IMR-90 (cell line): ENCODE measurements at regions not wholly inside any gene's neighbourhood (a gene's known extent, or its start where the extent isn't known, plus 50 kb on each side); places are given as distances from the start of the nearest gene placed in this dataset.

Experiments used
- ATAC-seq: fragments of 200-7000 bp; cut with Tn5 transposase; 2 replicates; pipeline ENCODE4 v1.9.1; 2020; ENCODE audit warnings: low read depth, mild to moderate bottlenecking, moderate library complexity
- BruUV-seq: library from RNA; stranded (reverse); fragments of 400-500 nt; replicated peaks from 2 replicates; lab custom pipeline; 2021; lab: Mats Ljungman, UMichigan
- CTCF ChIA-PET: fragments of 300-600 bp; formaldehyde crosslinking; extraction: SDS; loops from one replicate; lab custom pipeline; 2021; ENCODE audit warnings: antibody characterized with exemption; lab: Yijun Ruan, JAX
- POLR2A ChIA-PET: fragments of 300-600 bp; sonication (Branson Sonifier 250); formaldehyde crosslinking; loops from one replicate; lab custom pipeline; 2022; ENCODE audit warnings: antibody characterized with exemption; ENCODE audit not compliant: unreplicated experiment; lab: Charles Lee
- DNase-seq: peaks from one replicate; pipeline ENCODE4 v3.0.0; 2013
- H2AFZ ChIP-seq: replicated peaks from 2 replicates; pipeline ENCODE3; 2013; ENCODE audit warnings: low read length, mild to moderate bottlenecking; ENCODE audit not compliant: poor library complexity
- H2AK5ac ChIP-seq: 2 replicates; pipeline ENCODE4 v1.6.1; 2013; ENCODE audit warnings: low read depth, low read length, inconsistent platforms
- H2AK9ac ChIP-seq: replicated peaks from 2 replicates; pipeline ENCODE3; 2013; ENCODE audit warnings: mild to moderate bottlenecking, low read depth, low read length, moderate library complexity; ENCODE audit not compliant: poor library complexity
- H2BK120ac ChIP-seq: 2 replicates; pipeline ENCODE4 v1.6.1; 2013; ENCODE audit warnings: low read depth, low read length, inconsistent platforms
- H2BK15ac ChIP-seq: 3 replicates; pipeline ENCODE4 v1.6.1; 2013; ENCODE audit warnings: low read depth, low read length, inconsistent platforms
- H2BK20ac ChIP-seq: 2 replicates; pipeline ENCODE4 v1.6.1; 2013; ENCODE audit warnings: low read depth, mild to moderate bottlenecking, inconsistent platforms, low read length, moderate library complexity
- H2BK5ac ChIP-seq: 2 replicates; pipeline ENCODE4 v1.6.1; 2013; ENCODE audit warnings: mild to moderate bottlenecking, low read depth, low read length, inconsistent platforms; ENCODE audit not compliant: poor library complexity, severe bottlenecking
- H3K14ac ChIP-seq: replicated peaks from 2 replicates; pipeline ENCODE4 v1.6.1; 2013; ENCODE audit warnings: low read depth, low read length, inconsistent platforms
- H3K18ac ChIP-seq: 2 replicates; pipeline ENCODE4 v1.6.1; 2013; ENCODE audit warnings: low read depth, low read length, control low read depth
- H3K23ac ChIP-seq: 2 replicates; pipeline ENCODE4 v1.6.1; 2013; ENCODE audit warnings: low read depth, low read length, inconsistent platforms
- H3K27ac ChIP-seq: 2 replicates; pipeline ENCODE4 v1.5.1; 2013; ENCODE audit warnings: mild to moderate bottlenecking, control low read depth, low read length; ENCODE audit not compliant: insufficient read depth
- H3K27me3 ChIP-seq: 2 replicates; pipeline ENCODE4 v1.6.1; 2013; ENCODE audit warnings: low read length; ENCODE audit not compliant: control insufficient read depth, insufficient read depth
- H3K36me3 ChIP-seq: 2 replicates; pipeline ENCODE4 v1.6.1; 2013; ENCODE audit warnings: low read length, mixed read lengths; ENCODE audit not compliant: control insufficient read depth, insufficient read depth
- H3K4ac ChIP-seq: 2 replicates; pipeline ENCODE4 v1.6.1; 2013; ENCODE audit warnings: low read depth, low read length, inconsistent platforms
- H3K4me1 ChIP-seq: 2 replicates; pipeline ENCODE4 v1.6.1; 2013; ENCODE audit warnings: low read length, mixed read lengths; ENCODE audit not compliant: control insufficient read depth, insufficient read depth
- H3K4me2 ChIP-seq: 2 replicates; pipeline ENCODE4 v1.6.1; 2013; ENCODE audit warnings: low read depth, mild to moderate bottlenecking, control low read depth, low read length, moderate library complexity
- H3K4me3 ChIP-seq: 2 replicates; pipeline ENCODE4 v1.5.1; 2013; ENCODE audit warnings: low read depth, mild to moderate bottlenecking, control low read depth, low read length, moderate library complexity; ENCODE audit not compliant: insufficient read depth
- H3K56ac ChIP-seq: 2 replicates; pipeline ENCODE4 v1.6.1; 2013; ENCODE audit warnings: low read length, inconsistent platforms; ENCODE audit not compliant: insufficient read depth; ENCODE audit errors: extremely low read depth
- H3K79me1 ChIP-seq, 2 experiments: 2 replicates each; pipeline ENCODE4 v1.6.1; 2013; ENCODE audit warnings: low read length in 2 of 2, inconsistent platforms in 1 of 2, low read depth in 1 of 2
- H3K9ac ChIP-seq: 2 replicates; pipeline ENCODE4 v1.6.1; 2013; ENCODE audit warnings: low read depth, low read length, control low read depth
- H3K9me1 ChIP-seq: 2 replicates; pipeline ENCODE4 v1.6.1; 2013; ENCODE audit warnings: low read length, inconsistent platforms; ENCODE audit not compliant: insufficient read depth
- H3K9me3 ChIP-seq: 2 replicates; pipeline ENCODE4 v1.6.1; 2013; ENCODE audit warnings: low read length; ENCODE audit not compliant: control insufficient read depth, insufficient read depth
- H4K20me1 ChIP-seq: 2 replicates; pipeline ENCODE4 v1.6.1; 2013; ENCODE audit warnings: low read length, inconsistent platforms; ENCODE audit not compliant: insufficient read depth
- H4K5ac ChIP-seq: 2 replicates; pipeline ENCODE4 v1.6.1; 2013; ENCODE audit warnings: mild to moderate bottlenecking, low read depth, low read length, control low read depth
- H4K8ac ChIP-seq, 2 experiments: 2 replicates each; pipeline ENCODE4 v1.6.1; 2013; ENCODE audit warnings: low read depth in 2 of 2, low read length in 2 of 2, control low read depth in 1 of 2, inconsistent platforms in 1 of 2
- H4K91ac ChIP-seq: 2 replicates; pipeline ENCODE4 v1.6.1; 2013; ENCODE audit warnings: low read depth, low read length, inconsistent platforms; ENCODE audit not compliant: insufficient read depth
- BHLHE40 ChIP-seq: fragments of 150-350 bp; IDR thresholded peaks from 2 replicates; pipeline ENCODE4 v1.6.1; 2016; ENCODE audit warnings: mild to moderate bottlenecking, low read depth, low read length
- CEBPB ChIP-seq: IDR thresholded peaks from 2 replicates; pipeline ENCODE4 v1.6.1; 2012; ENCODE audit warnings: low read depth, low read length, improper control_type of control experiment
- CHD1 ChIP-seq: IDR thresholded peaks from 2 replicates; pipeline ENCODE4 v1.6.1; 2012; ENCODE audit warnings: low read depth, low read length, improper control_type of control experiment
- FOS ChIP-seq: fragments of 150-350 bp; IDR thresholded peaks from 2 replicates; pipeline ENCODE4 v1.6.1; 2016; ENCODE audit warnings: low read depth, low read length
- MAZ ChIP-seq: IDR thresholded peaks from 2 replicates; pipeline ENCODE4 v1.6.1; 2012; ENCODE audit warnings: low read depth, mild to moderate bottlenecking, low read length, improper control_type of control experiment, moderate library complexity, borderline replicate concordance
- MXI1 ChIP-seq: IDR thresholded peaks from 2 replicates; pipeline ENCODE4 v1.6.1; 2012; ENCODE audit warnings: low read depth, mild to moderate bottlenecking, low read length, moderate library complexity, borderline replicate concordance
- NFE2L2 ChIP-seq: fragments of 150-350 bp; IDR thresholded peaks from 2 replicates; pipeline ENCODE4 v1.6.1; 2016; ENCODE audit warnings: low read depth, mild to moderate bottlenecking, low read length
- POLR2A ChIP-seq: IDR thresholded peaks from 2 replicates; pipeline ENCODE4 v1.6.1; 2012; ENCODE audit warnings: mild to moderate bottlenecking, low read depth, low read length
- RAD21 ChIP-seq: IDR thresholded peaks from 2 replicates; pipeline ENCODE4 v1.6.1; 2012; ENCODE audit warnings: low read length, improper control_type of control experiment
- RCOR1 ChIP-seq: IDR thresholded peaks from 2 replicates; pipeline ENCODE4 v1.6.1; 2012; ENCODE audit warnings: mild to moderate bottlenecking, low read length, improper control_type of control experiment; ENCODE audit not compliant: insufficient replicate concordance
- SMC3 ChIP-seq: fragments of 150-350 bp; IDR thresholded peaks from 2 replicates; pipeline ENCODE4 v1.6.1; 2016; ENCODE audit warnings: low read depth, mild to moderate bottlenecking, antibody characterized with exemption, low read length, moderate library complexity
- WGBS, 2 experiments: methylation state at CpG; one replicate each; pipeline versions ENCODE4 v1.1.5 to v1.1.7; 2013; ENCODE audit warnings: missing lambda C conversion rate in 2 of 2; ENCODE audit not compliant: insufficient read length in 1 of 2; ENCODE audit errors: extremely low coverage in 2 of 2; 5-methylcytosine and 5-hydroxymethylcytosine counted together
- dilution Hi-C: fragments of 300-500 bp; cut with HindIII; formaldehyde crosslinking; loops from one replicate; pipeline ENCODE4 v1.14.3; 2018; ENCODE audit warnings: low sequenced_read_pairs; ENCODE audit not compliant: unreplicated experiment
- in situ Hi-C: fragments of 300-500 bp; cut with MboI; formaldehyde crosslinking; loops from 3 replicates; pipeline ENCODE4 v1.14.3; 2019; ENCODE audit warnings: low sequenced_read_pairs, inconsistent platforms, mixed read lengths
- intact Hi-C: fragments of 100-400 bp; cut with micrococcal nuclease; formaldehyde crosslinking; loops from 2 replicates; pipeline ENCODE4 v1.10.0; 2022
- TF ChIP-seq, protein P1 (sequence below): fragments of 150-350 bp; IDR thresholded peaks from 2 replicates; pipeline ENCODE4 v1.6.1; 2016; ENCODE audit warnings: low read depth, mild to moderate bottlenecking, low read length, moderate library complexity, borderline replicate concordance
- TF ChIP-seq, protein P2 (sequence below): fragments of 150-350 bp; IDR thresholded peaks from 2 replicates; pipeline ENCODE4 v1.6.1; 2017; ENCODE audit warnings: mild to moderate bottlenecking, antibody characterized with exemption, low read length, low read depth
- TF ChIP-seq, protein P3 (sequence below): conservative IDR thresholded peaks from 2 replicates; pipeline ENCODE4 v1.5.1; 2012; ENCODE audit warnings: mild to moderate bottlenecking, low read depth, low read length, improper control_type of control experiment

DNA sequence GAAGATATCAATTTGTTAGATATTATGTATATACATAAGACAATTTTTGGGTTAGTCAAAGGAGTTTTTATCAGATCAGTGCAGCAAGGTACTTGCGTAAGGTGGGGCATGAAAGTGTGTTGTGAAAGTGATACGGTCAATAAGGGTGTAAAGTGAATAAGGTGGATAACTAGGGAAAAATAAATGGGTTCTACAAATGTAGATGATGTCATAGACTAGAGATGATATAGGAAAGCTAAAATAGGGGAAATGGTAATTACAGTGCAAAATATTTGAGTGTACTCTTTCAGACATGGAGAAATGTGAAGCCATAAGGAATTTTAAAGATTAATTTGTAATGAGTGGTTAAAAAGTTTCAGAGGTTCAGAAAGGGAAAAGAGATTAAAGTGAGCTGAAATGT lies 180.6 kb upstream of the KHDRBS2 start:
- H2BK5ac ChIP-seq: no peak overlapping the region
- H3K27me3 ChIP-seq: no peaks in the 10 kb centered on the region
- H3K4me1 ChIP-seq: no peaks in the 10 kb centered on the region
- no peak overlapping the region for H3K23ac ChIP-seq
- no peak overlapping the region for H2AFZ ChIP-seq
- TF ChIP-seq, protein P1, sequence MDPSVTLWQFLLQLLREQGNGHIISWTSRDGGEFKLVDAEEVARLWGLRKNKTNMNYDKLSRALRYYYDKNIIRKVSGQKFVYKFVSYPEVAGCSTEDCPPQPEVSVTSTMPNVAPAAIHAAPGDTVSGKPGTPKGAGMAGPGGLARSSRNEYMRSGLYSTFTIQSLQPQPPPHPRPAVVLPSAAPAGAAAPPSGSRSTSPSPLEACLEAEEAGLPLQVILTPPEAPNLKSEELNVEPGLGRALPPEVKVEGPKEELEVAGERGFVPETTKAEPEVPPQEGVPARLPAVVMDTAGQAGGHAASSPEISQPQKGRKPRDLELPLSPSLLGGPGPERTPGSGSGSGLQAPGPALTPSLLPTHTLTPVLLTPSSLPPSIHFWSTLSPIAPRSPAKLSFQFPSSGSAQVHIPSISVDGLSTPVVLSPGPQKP: no peak
- TF ChIP-seq RAD21: no peak
- no peak for TF ChIP-seq BHLHE40
- TF ChIP-seq MXI1: no peak
- TF ChIP-seq, protein P2, sequence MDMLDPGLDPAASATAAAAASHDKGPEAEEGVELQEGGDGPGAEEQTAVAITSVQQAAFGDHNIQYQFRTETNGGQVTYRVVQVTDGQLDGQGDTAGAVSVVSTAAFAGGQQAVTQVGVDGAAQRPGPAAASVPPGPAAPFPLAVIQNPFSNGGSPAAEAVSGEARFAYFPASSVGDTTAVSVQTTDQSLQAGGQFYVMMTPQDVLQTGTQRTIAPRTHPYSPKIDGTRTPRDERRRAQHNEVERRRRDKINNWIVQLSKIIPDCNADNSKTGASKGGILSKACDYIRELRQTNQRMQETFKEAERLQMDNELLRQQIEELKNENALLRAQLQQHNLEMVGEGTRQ: no peak
- no peak for TF ChIP-seq CHD1
- no peak for TF ChIP-seq FOS
- TF ChIP-seq NFE2L2: no peak
- TF ChIP-seq SMC3: no peak
- TF ChIP-seq POLR2A: no peak
- no peak for TF ChIP-seq CEBPB
- TF ChIP-seq RCOR1: no peak
- TF ChIP-seq, protein P3, sequence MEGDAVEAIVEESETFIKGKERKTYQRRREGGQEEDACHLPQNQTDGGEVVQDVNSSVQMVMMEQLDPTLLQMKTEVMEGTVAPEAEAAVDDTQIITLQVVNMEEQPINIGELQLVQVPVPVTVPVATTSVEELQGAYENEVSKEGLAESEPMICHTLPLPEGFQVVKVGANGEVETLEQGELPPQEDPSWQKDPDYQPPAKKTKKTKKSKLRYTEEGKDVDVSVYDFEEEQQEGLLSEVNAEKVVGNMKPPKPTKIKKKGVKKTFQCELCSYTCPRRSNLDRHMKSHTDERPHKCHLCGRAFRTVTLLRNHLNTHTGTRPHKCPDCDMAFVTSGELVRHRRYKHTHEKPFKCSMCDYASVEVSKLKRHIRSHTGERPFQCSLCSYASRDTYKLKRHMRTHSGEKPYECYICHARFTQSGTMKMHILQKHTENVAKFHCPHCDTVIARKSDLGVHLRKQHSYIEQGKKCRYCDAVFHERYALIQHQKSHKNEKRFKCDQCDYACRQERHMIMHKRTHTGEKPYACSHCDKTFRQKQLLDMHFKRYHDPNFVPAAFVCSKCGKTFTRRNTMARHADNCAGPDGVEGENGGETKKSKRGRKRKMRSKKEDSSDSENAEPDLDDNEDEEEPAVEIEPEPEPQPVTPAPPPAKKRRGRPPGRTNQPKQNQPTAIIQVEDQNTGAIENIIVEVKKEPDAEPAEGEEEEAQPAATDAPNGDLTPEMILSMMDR: no peak
- no peak for TF ChIP-seq MAZ
- no peaks in the 10 kb centered on the region for H3K9me1 ChIP-seq
- no peak overlapping the region for H3K18ac ChIP-seq
- no peak for DNase-seq
- no TSS peak for BruUV-seq
- no peak overlapping the region for H3K9ac ChIP-seq
- H4K5ac ChIP-seq: no peak overlapping the region
- H3K79me1 ChIP-seq: no peaks in the 10 kb centered on the region
- no peak overlapping the region for H4K8ac ChIP-seq
- POLR2A ChIA-PET: no interaction called here
- no peaks in the 10 kb centered on the region for H4K20me1 ChIP-seq
- in situ Hi-C loops (no loop called here), intact Hi-C loops (no loop called here), dilution Hi-C loops (no loop called here)
- WGBS, 2 experiments: 60% methylated on average over 1 of the region's 2 CpGs; no CpG with 5 or more reads in 1 of the 2 experiments
- H2BK20ac ChIP-seq: no peak overlapping the region
- H3K56ac ChIP-seq: no peak overlapping the region
- H3K4me3 ChIP-seq: no peak overlapping the region
- ATAC-seq: no peak
- H2AK5ac ChIP-seq: no peak overlapping the region
- no peaks in the 10 kb centered on the region for H3K9me3 ChIP-seq
- no peaks in the 10 kb centered on the region for H3K36me3 ChIP-seq
- H3K14ac ChIP-seq: no peak overlapping the region
- H4K91ac ChIP-seq: no peak overlapping the region
- no peak overlapping the region for H3K27ac ChIP-seq
- H2BK15ac ChIP-seq: no peak overlapping the region
- CTCF ChIA-PET: no interaction called here
- no peak overlapping the region for H2BK120ac ChIP-seq
- no peak overlapping the region for H2AK9ac ChIP-seq
- no peak overlapping the region for H3K4ac ChIP-seq
- no peak overlapping the region for H3K4me2 ChIP-seq
